Hepatocyte (in vitro differentiated cells): ENCODE measurements at regions not wholly inside any gene's neighbourhood (a gene's known extent, or its start where the extent isn't known, plus 50 kb on each side); places are given as distances from the start of the nearest gene placed in this dataset.
A peak's percentile ranks its signal among the peaks of the same experiment; 100 is the strongest.

Source experiments
- DNase-seq: peaks from one replicate; pipeline ENCODE4 v3.0.0-alpha.2; 2016; ENCODE audit warnings: low spot score
- H2AFZ ChIP-seq: fragments of 200-600 bp; sonication (generic); 2 replicates; pipeline ENCODE4 v1.6.0; 2016; ENCODE audit warnings: antibody characterized with exemption, mild to moderate bottlenecking
- H3K27ac ChIP-seq: fragments of 200-600 bp; sonication (generic); 2 replicates; pipeline ENCODE4 v1.5.1; 2016; ENCODE audit warnings: mild to moderate bottlenecking
- H3K27me3 ChIP-seq: fragments of 200-600 bp; sonication (generic); 2 replicates; pipeline ENCODE4 v1.6.1; 2016
- H3K36me3 ChIP-seq: fragments of 200-600 bp; sonication (generic); replicated peaks from 2 replicates; pipeline ENCODE4 v1.5.1; 2016; ENCODE audit warnings: low read depth; ENCODE audit not compliant: insufficient read depth
- H3K4me1 ChIP-seq: fragments of 200-600 bp; sonication (generic); 2 replicates; pipeline ENCODE4 v1.5.1; 2016; ENCODE audit warnings: mild to moderate bottlenecking, moderate library complexity; ENCODE audit not compliant: insufficient read depth
- H3K4me2 ChIP-seq: fragments of 200-600 bp; sonication (generic); 2 replicates; pipeline ENCODE4 v1.6.0; 2016
- H3K4me3 ChIP-seq: fragments of 200-600 bp; sonication (generic); 2 replicates; pipeline ENCODE4 v1.5.1; 2016; ENCODE audit warnings: mild to moderate bottlenecking
- H3K79me2 ChIP-seq: fragments of 200-600 bp; sonication (generic); 2 replicates; pipeline ENCODE4 v1.6.0; 2017; ENCODE audit warnings: mild to moderate bottlenecking
- H3K9me2 ChIP-seq: fragments of 200-600 bp; sonication (generic); replicated peaks from 2 replicates; pipeline ENCODE4 v1.6.0; 2017; ENCODE audit warnings: mild to moderate bottlenecking; ENCODE audit not compliant: insufficient read depth
- H3K9me3 ChIP-seq: fragments of 200-600 bp; sonication (generic); 2 replicates; pipeline ENCODE4 v1.5.1; 2016; ENCODE audit warnings: low read depth, mild to moderate bottlenecking
- H4K20me1 ChIP-seq: fragments of 200-600 bp; sonication (generic); 2 replicates; pipeline ENCODE4 v1.6.0; 2016; ENCODE audit warnings: mild to moderate bottlenecking; ENCODE audit not compliant: insufficient read depth, poor library complexity, severe bottlenecking
- CTCF ChIP-seq: fragments of 200-600 bp; sonication (generic); IDR thresholded peaks from 2 replicates; pipeline ENCODE4 v1.5.1; 2016; ENCODE audit warnings: antibody characterized with exemption, mild to moderate bottlenecking; ENCODE audit not compliant: poor library complexity
- EZH2 ChIP-seq: fragments of 200-600 bp; sonication (generic); IDR thresholded peaks from 2 replicates; pipeline ENCODE4 v1.6.1; 2016; ENCODE audit warnings: antibody characterized with exemption, mild to moderate bottlenecking, borderline replicate concordance
- EZH2phosphoT487 ChIP-seq: fragments of 200-600 bp; sonication (generic); IDR thresholded peaks from one replicate; pipeline ENCODE4 v1.6.1; 2018; ENCODE audit warnings: antibody characterized with exemption, mild to moderate bottlenecking, low read depth, moderate library complexity; ENCODE audit not compliant: unreplicated experiment, severe bottlenecking
- WGBS: methylation state at CpG from one replicate; pipeline ENCODE4 v1.1.6; 2016; ENCODE audit warnings: low lambda C conversion rate; ENCODE audit errors: missing lambda C conversion rate; 5-methylcytosine and 5-hydroxymethylcytosine counted together

- peak; percentile 6 for DNase-seq
- no peak overlapping the region for H3K4me3 ChIP-seq
- no peak overlapping the region for H2AFZ ChIP-seq
- H3K79me2 ChIP-seq = no peaks in the 10 kb centered on the region
- H4K20me1 ChIP-seq = no peaks in the 10 kb centered on the region
- H3K27ac ChIP-seq = no peak overlapping the region
- no peak for TF ChIP-seq CTCF
- TF ChIP-seq EZH2 = no peak
- TF ChIP-seq EZH2phosphoT487 = no peak
- WGBS = 85% methylated on average over 1 of the region's 1 CpG
- no peaks in the 10 kb centered on the region for H3K9me2 ChIP-seq
- H3K4me1 ChIP-seq = no peaks in the 10 kb centered on the region
- no peaks in the 10 kb centered on the region for H3K36me3 ChIP-seq
- no peak overlapping the region for H3K4me2 ChIP-seq
- no peaks in the 10 kb centered on the region for H3K9me3 ChIP-seq
- H3K27me3 ChIP-seq = no peaks in the 10 kb centered on the region
Measured at GRCh38 chr4:20589436-20589835, 110.8 kb upstream of the PACRGL start.

- H3K79me2 ChIP-seq = no peaks in the 10 kb centered on the region
- no peaks in the 10 kb centered on the region for H3K27me3 ChIP-seq
- DNase-seq = no peak
- no peak overlapping the region for H2AFZ ChIP-seq
- H3K9me3 ChIP-seq = no peaks in the 10 kb centered on the region
- no peak overlapping the region for H3K4me2 ChIP-seq
- no peaks in the 10 kb centered on the region for H4K20me1 ChIP-seq
- no peaks in the 10 kb centered on the region for H3K36me3 ChIP-seq
- H3K27ac ChIP-seq = no peak overlapping the region
- 57% methylated on average over 2 of the region's 2 CpGs for WGBS
- no peaks in the 10 kb centered on the region for H3K9me2 ChIP-seq
- H3K4me3 ChIP-seq = no peak overlapping the region
- no peak for TF ChIP-seq CTCF
- H3K4me1 ChIP-seq = no peaks in the 10 kb centered on the region
Measured at GRCh38 chr4:20590849-20591248, 109.4 kb upstream of the PACRGL start.

GRCh38 chr4:20591571-20591970 is 108.7 kb upstream of the PACRGL start:
- 69% methylated on average over 2 of the region's 2 CpGs for whole genome bisulfite sequencing
- H3K9me3 ChIP-seq = no peaks in the 10 kb centered on the region
- no peak for TF ChIP-seq CTCF
- no peak for TF ChIP-seq EZH2
- no peak for TF ChIP-seq EZH2phosphoT487

GRCh38 chr4:20592013-20592412 is 108.2 kb upstream of the PACRGL start:
- Histone ChIP-seq H4K20me1 (no peaks in the 10 kb centered on the region), H3K79me2 (no peaks in the 10 kb centered on the region), H3K27me3 (no peaks in the 10 kb centered on the region), H3K27ac (peak overlapping the region; percentile 57), H3K9me2 (no peaks in the 10 kb centered on the region), H3K4me2 (peak overlapping the region; percentile 46), H2AFZ (no peak overlapping the region), H3K4me1 (no peaks in the 10 kb centered on the region), H3K4me3 (no peak overlapping the region), H3K36me3 (no peaks in the 10 kb centered on the region), H3K9me3 (no peaks in the 10 kb centered on the region)
- WGBS = 46% methylated on average over 3 of the region's 3 CpGs
- DNase-seq = no peak
- no peak for TF ChIP-seq EZH2phosphoT487
- no peak for TF ChIP-seq EZH2
- no peak for TF ChIP-seq CTCF

More at GRCh38 chr4:20591571-20591970, 108.7 kb upstream of the PACRGL start:
- Histone ChIP-seq H4K20me1 (no peaks in the 10 kb centered on the region), H3K36me3 (no peaks in the 10 kb centered on the region), H3K4me1 (no peaks in the 10 kb centered on the region), H3K4me3 (no peak overlapping the region), H3K27ac (peak overlapping the region; percentile 20), H3K4me2 (peak overlapping the region; percentile 46), H3K9me2 (no peaks in the 10 kb centered on the region), H3K79me2 (no peaks in the 10 kb centered on the region), H3K27me3 (no peaks in the 10 kb centered on the region), H2AFZ (no peak overlapping the region)
- DNase-seq = no peak
